ENCODE measurements at regions not wholly inside any gene's neighbourhood (a gene's known extent, or its start where the extent isn't known, plus 50 kb on each side); places are given as distances from the start of the nearest gene placed in this dataset.

GRCh38 chr6:105499931-105500330 is 97.0 kb upstream of the PREP start:
- H3K36me3 ChIP-seq (ENCODE audit: control insufficient read depth in 2 of 2, insufficient read depth in 1 of 2, low read length in 2 of 2) = no peaks in the 10 kb centered on the region
- no peak overlapping the region for H3K27ac ChIP-seq (ENCODE audit: extremely low read depth, low read depth, low read length)
- no peak overlapping the region for H3K4me3 ChIP-seq (ENCODE audit: low read depth, low read length)
- TF ChIP-seq ZNF701 (tag by site-specific recombination; IDR thresholded peaks at IDR 0.05) (no peak), ZNF266 (tag by site-specific recombination; IDR thresholded peaks at IDR 0.05; ENCODE audit: low read depth) (no peak), ZBTB48 (tag by site-specific recombination; IDR thresholded peaks at IDR 0.05) (no peak), ZNF214 (tag by site-specific recombination; IDR thresholded peaks at IDR 0.05; ENCODE audit: borderline replicate concordance) (no peak), ZNF157 (tag by site-specific recombination; IDR thresholded peaks at IDR 0.05) (no peak), ZNF341 (tag by site-specific recombination; IDR thresholded peaks at IDR 0.05; ENCODE audit: low read depth) (no peak), ZNF654 (tag by site-specific recombination; IDR thresholded peaks at IDR 0.05; ENCODE audit: low read depth) (no peak), ZNF132 (tag by site-specific recombination; IDR thresholded peaks at IDR 0.05; ENCODE audit: borderline replicate concordance) (no peak), ZNF292 (tag by site-specific recombination; IDR thresholded peaks at IDR 0.05; ENCODE audit: borderline replicate concordance, low read depth) (no peak), ZFHX2 (tag by site-specific recombination; conservative IDR thresholded peaks at IDR 0.05) (no peak)
- TF ChIP-seq, protein P1, sequence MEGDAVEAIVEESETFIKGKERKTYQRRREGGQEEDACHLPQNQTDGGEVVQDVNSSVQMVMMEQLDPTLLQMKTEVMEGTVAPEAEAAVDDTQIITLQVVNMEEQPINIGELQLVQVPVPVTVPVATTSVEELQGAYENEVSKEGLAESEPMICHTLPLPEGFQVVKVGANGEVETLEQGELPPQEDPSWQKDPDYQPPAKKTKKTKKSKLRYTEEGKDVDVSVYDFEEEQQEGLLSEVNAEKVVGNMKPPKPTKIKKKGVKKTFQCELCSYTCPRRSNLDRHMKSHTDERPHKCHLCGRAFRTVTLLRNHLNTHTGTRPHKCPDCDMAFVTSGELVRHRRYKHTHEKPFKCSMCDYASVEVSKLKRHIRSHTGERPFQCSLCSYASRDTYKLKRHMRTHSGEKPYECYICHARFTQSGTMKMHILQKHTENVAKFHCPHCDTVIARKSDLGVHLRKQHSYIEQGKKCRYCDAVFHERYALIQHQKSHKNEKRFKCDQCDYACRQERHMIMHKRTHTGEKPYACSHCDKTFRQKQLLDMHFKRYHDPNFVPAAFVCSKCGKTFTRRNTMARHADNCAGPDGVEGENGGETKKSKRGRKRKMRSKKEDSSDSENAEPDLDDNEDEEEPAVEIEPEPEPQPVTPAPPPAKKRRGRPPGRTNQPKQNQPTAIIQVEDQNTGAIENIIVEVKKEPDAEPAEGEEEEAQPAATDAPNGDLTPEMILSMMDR (tag by site-specific recombination; IDR thresholded peaks at IDR 0.05) = no peak
- TF ChIP-seq, protein P2, sequence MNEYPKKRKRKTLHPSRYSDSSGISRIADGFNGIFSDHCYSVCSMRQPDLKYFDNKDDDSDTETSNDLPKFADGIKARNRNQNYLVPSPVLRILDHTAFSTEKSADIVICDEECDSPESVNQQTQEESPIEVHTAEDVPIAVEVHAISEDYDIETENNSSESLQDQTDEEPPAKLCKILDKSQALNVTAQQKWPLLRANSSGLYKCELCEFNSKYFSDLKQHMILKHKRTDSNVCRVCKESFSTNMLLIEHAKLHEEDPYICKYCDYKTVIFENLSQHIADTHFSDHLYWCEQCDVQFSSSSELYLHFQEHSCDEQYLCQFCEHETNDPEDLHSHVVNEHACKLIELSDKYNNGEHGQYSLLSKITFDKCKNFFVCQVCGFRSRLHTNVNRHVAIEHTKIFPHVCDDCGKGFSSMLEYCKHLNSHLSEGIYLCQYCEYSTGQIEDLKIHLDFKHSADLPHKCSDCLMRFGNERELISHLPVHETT (tag by site-specific recombination; IDR thresholded peaks at IDR 0.05) = no peak
- POLR2A ChIA-PET = no interaction called here
- CTCF ChIA-PET = interaction anchor here (0.6 to 1.4 kb wide), 3 partner anchors 11 to 1449 kb away, joined by 3 to 4 read pairs (median 3); no protein-coding TSS in a partner anchor
- H3K4me1 ChIP-seq (ENCODE audit: control insufficient read depth, insufficient read depth, low read length) = no peaks in the 10 kb centered on the region
- H3K9me3 ChIP-seq (ENCODE audit: control insufficient read depth, insufficient read depth, low read depth, low read length) = no peaks in the 10 kb centered on the region

GRCh38 chr6:105499136-105499870 is 96.4 kb upstream of the PREP start:
- no peak overlapping the region for H3K4me3 ChIP-seq (ENCODE audit: low read depth, low read length)
- ChIA-PET POLR2A (no interaction called here), CTCF (interaction anchor here (0.6 to 1.4 kb wide), 5 partner anchors 11 to 1450 kb away, joined by 3 to 4 read pairs (median 3); no protein-coding TSS in a partner anchor)
- no peaks in the 10 kb centered on the region for H3K36me3 ChIP-seq (ENCODE audit: control insufficient read depth in 2 of 2, insufficient read depth in 1 of 2, low read length in 2 of 2)
- TF ChIP-seq ZNF2 (tag by site-specific recombination; IDR thresholded peaks at IDR 0.05) (no peak), ZNF837 (tag by site-specific recombination; IDR thresholded peaks at IDR 0.05) (no peak), ZNF184 (tag by site-specific recombination; IDR thresholded peaks at IDR 0.05) (no peak), ZNF292 (tag by site-specific recombination; IDR thresholded peaks at IDR 0.05; ENCODE audit: borderline replicate concordance, low read depth) (no peak), ZNF26 (tag by site-specific recombination; IDR thresholded peaks at IDR 0.05) (no peak), ZSCAN18 (tag by site-specific recombination; IDR thresholded peaks at IDR 0.05) (no peak), ZNF585B (tag by site-specific recombination; IDR thresholded peaks at IDR 0.05) (no peak), ZNF561 (tag by site-specific recombination; IDR thresholded peaks at IDR 0.05; ENCODE audit: borderline replicate concordance) (no peak), HOXD13 (CRISPR knock-in tag; IDR thresholded peaks at IDR 0.05; ENCODE audit: borderline replicate concordance) (no peak), ZNF341 (tag by site-specific recombination; IDR thresholded peaks at IDR 0.05; ENCODE audit: low read depth) (no peak)
- TF ChIP-seq, protein P3, sequence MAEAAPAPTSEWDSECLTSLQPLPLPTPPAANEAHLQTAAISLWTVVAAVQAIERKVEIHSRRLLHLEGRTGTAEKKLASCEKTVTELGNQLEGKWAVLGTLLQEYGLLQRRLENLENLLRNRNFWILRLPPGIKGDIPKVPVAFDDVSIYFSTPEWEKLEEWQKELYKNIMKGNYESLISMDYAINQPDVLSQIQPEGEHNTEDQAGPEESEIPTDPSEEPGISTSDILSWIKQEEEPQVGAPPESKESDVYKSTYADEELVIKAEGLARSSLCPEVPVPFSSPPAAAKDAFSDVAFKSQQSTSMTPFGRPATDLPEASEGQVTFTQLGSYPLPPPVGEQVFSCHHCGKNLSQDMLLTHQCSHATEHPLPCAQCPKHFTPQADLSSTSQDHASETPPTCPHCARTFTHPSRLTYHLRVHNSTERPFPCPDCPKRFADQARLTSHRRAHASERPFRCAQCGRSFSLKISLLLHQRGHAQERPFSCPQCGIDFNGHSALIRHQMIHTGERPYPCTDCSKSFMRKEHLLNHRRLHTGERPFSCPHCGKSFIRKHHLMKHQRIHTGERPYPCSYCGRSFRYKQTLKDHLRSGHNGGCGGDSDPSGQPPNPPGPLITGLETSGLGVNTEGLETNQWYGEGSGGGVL (tag by site-specific recombination; IDR thresholded peaks at IDR 0.05) = no peak
- no peaks in the 10 kb centered on the region for H3K4me1 ChIP-seq (ENCODE audit: control insufficient read depth, insufficient read depth, low read length)
- no peak overlapping the region for H3K27ac ChIP-seq (ENCODE audit: extremely low read depth, low read depth, low read length)
- H3K9me3 ChIP-seq (ENCODE audit: control insufficient read depth, insufficient read depth, low read depth, low read length) = no peaks in the 10 kb centered on the region
